ENCODE measurements at regions not wholly inside any gene's neighbourhood (a gene's known extent, or its start where the extent isn't known, plus 50 kb on each side); places are given as distances from the start of the nearest gene placed in this dataset.

DNA sequence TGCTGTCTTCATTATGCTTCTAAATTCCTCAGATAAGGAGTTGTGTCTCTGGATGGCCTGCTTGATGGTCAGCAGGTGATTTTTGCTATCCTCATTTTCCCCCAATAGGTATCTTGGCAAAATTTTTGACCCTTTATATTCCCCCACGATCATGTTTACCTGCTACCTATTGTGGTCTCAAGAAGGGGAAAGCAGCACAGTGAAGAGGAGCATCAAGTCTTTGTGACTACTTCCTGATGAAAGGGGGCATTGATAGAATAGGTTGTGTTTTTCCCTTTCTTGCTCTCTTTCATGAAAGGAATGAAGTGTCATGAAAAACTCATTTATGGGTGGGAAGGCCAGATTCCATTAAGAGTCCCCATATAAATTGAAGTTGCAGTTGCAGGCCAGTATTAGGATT, 153.8 kb downstream of the KLF8 start:
- no peak for TF ChIP-seq POLR2A (IDR thresholded peaks at IDR 0.05)
- TF ChIP-seq, protein P1, sequence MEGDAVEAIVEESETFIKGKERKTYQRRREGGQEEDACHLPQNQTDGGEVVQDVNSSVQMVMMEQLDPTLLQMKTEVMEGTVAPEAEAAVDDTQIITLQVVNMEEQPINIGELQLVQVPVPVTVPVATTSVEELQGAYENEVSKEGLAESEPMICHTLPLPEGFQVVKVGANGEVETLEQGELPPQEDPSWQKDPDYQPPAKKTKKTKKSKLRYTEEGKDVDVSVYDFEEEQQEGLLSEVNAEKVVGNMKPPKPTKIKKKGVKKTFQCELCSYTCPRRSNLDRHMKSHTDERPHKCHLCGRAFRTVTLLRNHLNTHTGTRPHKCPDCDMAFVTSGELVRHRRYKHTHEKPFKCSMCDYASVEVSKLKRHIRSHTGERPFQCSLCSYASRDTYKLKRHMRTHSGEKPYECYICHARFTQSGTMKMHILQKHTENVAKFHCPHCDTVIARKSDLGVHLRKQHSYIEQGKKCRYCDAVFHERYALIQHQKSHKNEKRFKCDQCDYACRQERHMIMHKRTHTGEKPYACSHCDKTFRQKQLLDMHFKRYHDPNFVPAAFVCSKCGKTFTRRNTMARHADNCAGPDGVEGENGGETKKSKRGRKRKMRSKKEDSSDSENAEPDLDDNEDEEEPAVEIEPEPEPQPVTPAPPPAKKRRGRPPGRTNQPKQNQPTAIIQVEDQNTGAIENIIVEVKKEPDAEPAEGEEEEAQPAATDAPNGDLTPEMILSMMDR (IDR thresholded peaks at IDR 0.05) = no peak

Measured in Peyer's patch (tissue), 4 donors.